PC-9 (cell line): ENCODE measurements at regions not wholly inside any gene's neighbourhood (a gene's known extent, or its start where the extent isn't known, plus 50 kb on each side); places are given as distances from the start of the nearest gene placed in this dataset.

Source experiments
- BruUV-seq: library from RNA; stranded (reverse); fragments of 400-500 nt; replicated peaks from 2 replicates; lab custom pipeline; 2021; lab: Mats Ljungman, UMichigan
- CTCF ChIA-PET: fragments of 300-600 bp; sonication (Branson Sonifier 250); formaldehyde crosslinking; loops from one replicate; lab custom pipeline; 2022; ENCODE audit warnings: antibody characterized with exemption; lab: Charles Lee
- POLR2A ChIA-PET: fragments of 300-600 bp; sonication (Branson Sonifier 250); formaldehyde crosslinking; loops from one replicate; lab custom pipeline; 2022; ENCODE audit warnings: antibody characterized with exemption; ENCODE audit not compliant: unreplicated experiment; lab: Charles Lee
- DNase-seq, 2 experiments: peaks; one replicate each; pipeline versions ENCODE4 v3.0.0 to v3.0.0-alpha.2; 2015 to 2022; ENCODE audit warnings: mixed read lengths in 1 of 2
- H2AFZ ChIP-seq: fragments of 200-600 bp; sonication (generic); 2 replicates; pipeline ENCODE4 v1.8.1; 2017; ENCODE audit warnings: antibody characterized with exemption
- H3F3A ChIP-seq: fragments of 200-600 bp; sonication (generic); 2 replicates; pipeline ENCODE4 v1.8.1; 2017; ENCODE audit warnings: antibody characterized with exemption, mild to moderate bottlenecking, low read depth; ENCODE audit not compliant: insufficient read depth
- H3K27ac ChIP-seq: fragments of 200-600 bp; sonication (generic); 2 replicates; pipeline ENCODE4 v1.6.1; 2016; ENCODE audit warnings: mixed run types
- H3K27me3 ChIP-seq: fragments of 200-600 bp; sonication (generic); 2 replicates; pipeline ENCODE4 v1.6.1; 2016; ENCODE audit warnings: low read depth, mixed run types; ENCODE audit not compliant: insufficient read depth
- H3K36me3 ChIP-seq: fragments of 200-600 bp; sonication (generic); 2 replicates; pipeline ENCODE4 v1.6.1; 2016; ENCODE audit warnings: low read depth, mixed run types
- H3K4me1 ChIP-seq: fragments of 200-600 bp; sonication (generic); replicated peaks from 2 replicates; pipeline ENCODE4 v1.6.1; 2016; ENCODE audit warnings: mixed run types; ENCODE audit not compliant: insufficient read depth
- H3K4me2 ChIP-seq: fragments of 200-600 bp; sonication (generic); 2 replicates; pipeline ENCODE4 v1.6.1; 2017; ENCODE audit warnings: mixed run types
- H3K4me3 ChIP-seq: fragments of 200-600 bp; sonication (generic); 2 replicates; pipeline ENCODE4 v1.6.1; 2016; ENCODE audit warnings: mixed run types
- H3K79me2 ChIP-seq: fragments of 200-600 bp; sonication (generic); 2 replicates; pipeline ENCODE4 v1.6.1; 2017; ENCODE audit warnings: low read depth, mixed run types
- H3K9me2 ChIP-seq: fragments of 200-600 bp; sonication (generic); 2 replicates; pipeline ENCODE4 v1.8.1; 2017; ENCODE audit warnings: mild to moderate bottlenecking; ENCODE audit not compliant: insufficient read depth
- H3K9me3 ChIP-seq: fragments of 200-600 bp; sonication (generic); 2 replicates; pipeline ENCODE4 v1.8.1; 2016; ENCODE audit warnings: low read depth; ENCODE audit not compliant: insufficient read depth
- H4K20me1 ChIP-seq: fragments of 200-600 bp; sonication (generic); 2 replicates; pipeline ENCODE4 v1.8.1; 2017; ENCODE audit not compliant: insufficient read depth
- CTCF ChIP-seq: fragments of 200-600 bp; sonication (generic); conservative IDR thresholded peaks from 2 replicates; pipeline ENCODE4 v1.6.1; 2017; ENCODE audit warnings: mixed run types, antibody characterized with exemption, mild to moderate bottlenecking, moderate library complexity
- EZH2 ChIP-seq: fragments of 200-600 bp; sonication (generic); IDR thresholded peaks from 2 replicates; pipeline ENCODE4 v1.8.0; 2017; ENCODE audit warnings: antibody characterized with exemption, low read depth
- intact Hi-C: fragments of 100-400 bp; cut with micrococcal nuclease; formaldehyde crosslinking; loops from one replicate; pipeline ENCODE4 v1.10.0; 2022; ENCODE audit not compliant: unreplicated experiment

- ChIA-PET CTCF (no interaction called here), POLR2A (no interaction called here)
- intact Hi-C loops = no loop called here
- no peak overlapping the region for H3K4me2 ChIP-seq
- no peak for DNase-seq
- H3K4me3 ChIP-seq = no peak overlapping the region
- H4K20me1 ChIP-seq = no peaks in the 10 kb centered on the region
- H2AFZ ChIP-seq = no peak overlapping the region
- no peaks in the 10 kb centered on the region for H3K79me2 ChIP-seq
- no peaks in the 10 kb centered on the region for H3K9me3 ChIP-seq
- no peak overlapping the region for H3K27ac ChIP-seq
- H3K36me3 ChIP-seq = no peaks in the 10 kb centered on the region
- no peaks in the 10 kb centered on the region for H3K4me1 ChIP-seq
- H3K9me2 ChIP-seq = no peaks in the 10 kb centered on the region; the same call in 1 of the 2 replicates
- BruUV-seq = no TSS peak
- TF ChIP-seq EZH2 (no peak), CTCF (no peak)
- H3K27me3 ChIP-seq = no peaks in the 10 kb centered on the region
- H3F3A ChIP-seq = no peaks in the 10 kb centered on the region
These were observed 86.9 kb upstream of the NID2 start for GRCh38 chr14:52155651-52156213.

- no peak for DNase-seq
- H3K9me3 ChIP-seq = no peaks in the 10 kb centered on the region
- no peak overlapping the region for H3K4me3 ChIP-seq
- H3K4me1 ChIP-seq = no peaks in the 10 kb centered on the region
- intact Hi-C loops = no loop called here
- BruUV-seq = no TSS peak
- H2AFZ ChIP-seq = no peak overlapping the region
- H3K27me3 ChIP-seq = 0 out of 2 replicates have a peak, but pooled peaks cover under 1% of the 10 kb centered on the region
- no peak overlapping the region for H3K27ac ChIP-seq
- no peaks in the 10 kb centered on the region for H4K20me1 ChIP-seq
- POLR2A ChIA-PET = interaction anchor here (0.5 kb wide), 1 partner anchor 203 kb away, joined by 6 read pairs; no protein-coding TSS in a partner anchor
- no peaks in the 10 kb centered on the region for H3K79me2 ChIP-seq
- no peaks in the 10 kb centered on the region for H3F3A ChIP-seq
- no peaks in the 10 kb centered on the region for H3K36me3 ChIP-seq
- TF ChIP-seq EZH2 = no peak
- no peak for TF ChIP-seq CTCF
- H3K9me2 ChIP-seq = no peaks in the 10 kb centered on the region; the same call in 1 of the 2 replicates
- CTCF ChIA-PET = no interaction called here
- H3K4me2 ChIP-seq = no peak overlapping the region
These were observed 86.3 kb upstream of the NID2 start for GRCh38 chr14:52154992-52155650.

- Histone ChIP-seq H3K79me2 (no peaks in the 10 kb centered on the region), H3K4me3 (no peak overlapping the region), H3K9me3 (no peaks in the 10 kb centered on the region), H3F3A (no peaks in the 10 kb centered on the region), H4K20me1 (no peaks in the 10 kb centered on the region), H3K4me1 (no peaks in the 10 kb centered on the region), H2AFZ (no peak overlapping the region), H3K4me2 (no peak overlapping the region), H3K36me3 (no peaks in the 10 kb centered on the region), H3K27me3 (0 out of 2 replicates have a peak, but pooled peaks cover 3% of the 10 kb centered on the region), H3K9me2 (no peaks in the 10 kb centered on the region; the same call in 1 of the 2 replicates), H3K27ac (no peak overlapping the region)
- POLR2A ChIA-PET = no interaction called here
- CTCF ChIA-PET = no interaction called here
- no TSS peak for BruUV-seq
- intact Hi-C loops = no loop called here
- DNase-seq = no peak
- TF ChIP-seq EZH2 = no peak
- TF ChIP-seq CTCF = no peak
These were observed 85.1 kb upstream of the NID2 start for GRCh38 chr14:52153939-52154338.
